IgD-negative memory B cell (primary cell): ENCODE measurements at regions not wholly inside any gene's neighbourhood (a gene's known extent, or its start where the extent isn't known, plus 50 kb on each side); places are given as distances from the start of the nearest gene placed in this dataset.

ENCODE experiments used
- H3K27ac Mint-ChIP-seq, 3 donors: one replicate each; pipeline ENCODE4 v1.8.0; 2020 to 2022; ENCODE audit warnings: mild to moderate bottlenecking in 3 of 3, mixed read lengths in 3 of 3, moderate library complexity in 1 of 3
- H3K27me3 Mint-ChIP-seq: one replicate; pipeline ENCODE4 v1.8.0; 2021; ENCODE audit warnings: mixed read lengths
- H3K36me3 Mint-ChIP-seq: one replicate; pipeline ENCODE4 v1.8.0; 2020; ENCODE audit warnings: mild to moderate bottlenecking, mixed read lengths
- H3K4me1 Mint-ChIP-seq, 3 donors: one replicate each; pipeline ENCODE4 v1.8.0; 2020 to 2022; ENCODE audit warnings: mixed read lengths in 3 of 3, mild to moderate bottlenecking in 1 of 3
- H3K4me3 Mint-ChIP-seq, 4 donors: one replicate each; pipeline ENCODE4 v1.8.0; 2020 to 2022; ENCODE audit warnings: mild to moderate bottlenecking in 4 of 4, mixed read lengths in 4 of 4, moderate library complexity in 3 of 4
- H3K9me3 Mint-ChIP-seq, 3 donors: one replicate each; pipeline ENCODE4 v1.8.0; 2020 to 2021; ENCODE audit warnings: mixed read lengths in 3 of 3, mild to moderate bottlenecking in 1 of 3

DNA sequence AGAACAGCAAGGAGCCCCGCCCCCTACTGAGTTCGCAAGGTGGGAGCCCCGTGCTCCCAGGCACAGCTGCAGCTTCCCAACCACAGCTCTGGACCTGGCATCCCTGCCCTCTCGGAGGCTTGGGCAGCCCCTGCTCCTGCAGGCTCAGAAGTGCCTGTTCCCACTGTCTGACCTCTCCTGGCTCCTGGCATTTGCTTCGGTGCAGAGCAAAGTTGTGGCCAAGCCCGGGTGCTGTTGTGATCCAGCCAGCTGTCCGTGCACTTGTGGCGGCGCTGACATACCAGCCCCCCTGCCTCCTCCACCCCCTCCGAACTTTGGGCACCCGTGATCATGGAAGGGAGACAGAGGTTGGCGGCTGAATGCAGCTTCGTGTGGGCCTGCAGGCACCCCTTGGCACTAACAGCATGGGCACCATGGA lies 1386.8 kb downstream of the PCDH9 start:
- H3K9me3 Mint-ChIP-seq: peaks cover 0 to 2% (median 0%) of the 10 kb centered on the region in 3 donors
- no peaks in the 10 kb centered on the region for H3K27me3 Mint-ChIP-seq
- H3K27ac Mint-ChIP-seq: no peak overlapping the region
- no peak overlapping the region for H3K4me3 Mint-ChIP-seq
- H3K36me3 Mint-ChIP-seq: no peaks in the 10 kb centered on the region
- H3K4me1 Mint-ChIP-seq: no peaks in the 10 kb centered on the region

DNA sequence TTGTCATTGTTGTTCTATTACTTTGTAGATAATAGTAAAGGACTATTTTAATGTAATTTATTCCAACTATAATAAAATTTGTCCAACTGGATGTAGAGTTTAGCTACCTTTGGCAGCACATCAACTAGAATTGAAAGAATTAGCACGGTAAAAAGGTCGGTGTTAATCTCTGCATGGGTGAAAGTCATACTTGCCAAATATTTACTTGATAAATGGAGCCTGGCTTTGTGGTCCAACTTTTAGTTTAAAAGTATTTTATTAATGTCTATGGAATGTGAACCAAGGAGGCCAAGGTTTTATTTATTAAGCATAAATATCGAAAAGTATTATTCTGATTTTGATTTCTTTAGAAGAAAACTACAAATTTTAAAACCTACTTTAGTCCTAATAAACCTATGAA lies 1389.0 kb downstream of the PCDH9 start:
- no peaks in the 10 kb centered on the region for H3K27me3 Mint-ChIP-seq
- H3K36me3 Mint-ChIP-seq: no peaks in the 10 kb centered on the region
- peaks cover 0 to 7% (median 0%) of the 10 kb centered on the region in 3 donors for H3K9me3 Mint-ChIP-seq
- no peaks in the 10 kb centered on the region for H3K4me1 Mint-ChIP-seq
- no peak overlapping the region for H3K4me3 Mint-ChIP-seq
- H3K27ac Mint-ChIP-seq: no peak overlapping the region

DNA sequence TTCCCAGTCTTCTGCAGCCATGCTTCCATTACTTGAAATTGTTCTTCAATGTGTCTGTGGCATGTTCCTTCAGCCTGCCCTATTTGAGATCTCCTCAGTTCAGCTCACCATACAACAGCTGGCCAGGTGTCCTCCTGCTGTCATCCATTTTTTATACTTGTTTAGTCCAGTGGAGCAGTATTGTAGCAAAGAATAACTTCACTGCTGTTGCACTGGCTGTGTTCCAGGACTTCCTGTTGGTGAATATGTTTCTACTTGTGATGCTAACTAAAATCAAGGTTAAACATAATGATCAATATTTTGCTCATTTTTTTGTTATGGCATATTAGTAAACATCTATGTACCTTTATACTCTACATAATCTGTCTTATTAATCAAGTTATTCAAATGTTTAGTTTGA lies 1394.1 kb downstream of the PCDH9 start:
- H3K9me3 Mint-ChIP-seq: peaks cover 0 to 7% (median 0%) of the 10 kb centered on the region in 3 donors
- no peaks in the 10 kb centered on the region for H3K4me1 Mint-ChIP-seq
- H3K4me3 Mint-ChIP-seq: no peak overlapping the region
- H3K27me3 Mint-ChIP-seq: no peaks in the 10 kb centered on the region
- no peak overlapping the region for H3K27ac Mint-ChIP-seq
- H3K36me3 Mint-ChIP-seq: no peaks in the 10 kb centered on the region

DNA sequence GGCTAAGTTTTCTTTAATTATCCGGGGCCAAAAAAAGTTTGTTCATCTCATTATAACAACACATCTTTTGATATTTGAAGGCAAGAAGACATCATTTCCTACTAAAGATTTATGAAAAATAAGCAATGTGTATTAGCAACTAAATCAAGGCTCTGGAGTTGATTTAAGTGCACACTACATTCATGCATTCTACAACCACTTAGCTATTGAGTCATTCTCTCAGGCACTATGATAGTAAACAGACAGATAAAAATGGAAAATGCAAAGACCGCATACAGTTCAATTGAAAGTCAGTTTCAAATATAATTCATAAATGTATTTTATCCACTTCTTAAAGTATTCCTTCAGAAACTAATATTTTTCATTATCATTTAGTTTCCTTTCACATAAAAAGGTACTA lies 1395.2 kb downstream of the PCDH9 start:
- no peaks in the 10 kb centered on the region for H3K4me1 Mint-ChIP-seq
- no peaks in the 10 kb centered on the region for H3K27me3 Mint-ChIP-seq
- no peaks in the 10 kb centered on the region for H3K36me3 Mint-ChIP-seq
- H3K9me3 Mint-ChIP-seq: peaks cover 0 to 7% (median 0%) of the 10 kb centered on the region in 3 donors
- no peak overlapping the region for H3K27ac Mint-ChIP-seq
- H3K4me3 Mint-ChIP-seq: no peak overlapping the region

DNA sequence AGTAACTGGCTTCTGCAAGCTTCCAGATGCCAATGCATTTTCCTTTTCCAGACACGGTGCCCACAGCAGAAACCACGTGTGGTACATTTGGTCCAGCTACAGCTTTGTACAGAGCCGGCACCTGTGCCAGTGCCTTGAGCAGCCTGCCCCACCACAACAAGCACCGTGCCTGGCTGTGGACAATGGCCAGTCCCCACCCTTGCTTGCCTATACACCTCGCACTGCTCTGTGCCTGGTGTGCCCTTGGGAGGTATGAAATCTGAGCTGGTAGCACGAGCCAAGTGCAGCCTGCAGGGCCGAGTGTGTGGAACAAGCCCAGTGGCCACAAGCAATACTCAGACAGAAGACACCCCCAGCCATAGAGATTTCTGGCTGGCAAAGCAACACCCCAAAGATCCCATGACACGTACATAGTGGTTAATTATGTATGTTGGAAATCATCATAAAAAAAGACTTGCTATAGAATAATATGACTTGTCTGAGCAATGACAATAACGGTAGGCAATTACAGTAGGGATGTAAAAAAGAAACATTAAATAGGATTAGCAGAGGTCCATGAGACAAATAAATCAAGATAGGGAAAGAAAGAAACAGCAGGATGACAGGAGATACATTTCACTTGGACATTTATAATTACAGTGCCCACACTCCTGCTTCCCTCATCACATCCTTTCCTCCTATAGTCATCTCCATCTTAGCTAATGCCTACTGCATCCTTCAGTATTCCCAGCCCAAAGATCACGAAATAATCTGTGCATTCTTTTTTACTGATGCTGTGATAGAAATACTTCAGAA lies 1399.5 kb downstream of the PCDH9 start:
- no peaks in the 10 kb centered on the region for H3K27me3 Mint-ChIP-seq
- H3K27ac Mint-ChIP-seq: no peak overlapping the region
- H3K36me3 Mint-ChIP-seq: no peaks in the 10 kb centered on the region
- no peaks in the 10 kb centered on the region for H3K4me1 Mint-ChIP-seq
- H3K9me3 Mint-ChIP-seq: no peaks in the 10 kb centered on the region
- H3K4me3 Mint-ChIP-seq: peak overlapping the region in 1 of 4 donors; percentile 19

DNA sequence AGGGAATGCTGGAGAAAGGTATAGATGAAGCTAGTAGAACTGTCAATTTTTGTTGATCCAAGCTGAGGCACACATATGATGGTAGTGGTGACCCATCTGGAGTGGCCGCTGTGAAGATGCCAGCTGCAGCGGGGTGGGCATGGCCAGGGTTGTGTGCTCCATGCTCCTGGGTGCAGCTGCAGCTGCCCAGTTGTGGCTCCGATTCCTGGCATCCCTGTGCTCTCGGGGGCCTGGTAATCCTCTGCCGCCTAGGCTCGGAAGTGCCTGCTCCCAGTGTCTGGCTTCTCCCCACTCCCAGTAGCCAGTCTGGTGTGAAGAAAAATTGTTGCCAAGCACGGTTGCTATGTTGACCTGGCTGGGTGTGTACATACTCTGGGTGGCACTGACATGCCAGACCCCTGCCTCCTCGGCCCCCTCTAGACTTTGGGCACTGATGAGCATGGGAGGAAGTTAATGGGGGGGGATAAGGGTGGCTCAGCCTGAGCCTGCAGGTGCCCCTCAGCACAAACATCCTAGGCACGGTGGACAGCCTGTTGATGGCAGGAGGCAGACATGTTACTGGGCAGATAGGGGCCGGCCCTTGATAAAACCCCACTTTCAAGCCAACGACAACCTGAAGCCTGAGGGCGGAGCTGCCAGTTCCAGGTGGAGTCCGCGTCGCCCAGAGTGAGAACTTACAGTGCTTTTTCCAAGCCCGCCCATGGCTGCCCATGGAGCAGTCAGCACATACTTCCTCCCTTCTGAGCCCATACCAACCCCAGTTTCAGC lies 1400.7 kb downstream of the PCDH9 start:
- Mint-ChIP-seq H3K36me3 (no peaks in the 10 kb centered on the region), H3K9me3 (no peaks in the 10 kb centered on the region), H3K4me1 (no peaks in the 10 kb centered on the region), H3K27ac (no peak overlapping the region), H3K27me3 (no peaks in the 10 kb centered on the region), H3K4me3 (no peak overlapping the region)

DNA sequence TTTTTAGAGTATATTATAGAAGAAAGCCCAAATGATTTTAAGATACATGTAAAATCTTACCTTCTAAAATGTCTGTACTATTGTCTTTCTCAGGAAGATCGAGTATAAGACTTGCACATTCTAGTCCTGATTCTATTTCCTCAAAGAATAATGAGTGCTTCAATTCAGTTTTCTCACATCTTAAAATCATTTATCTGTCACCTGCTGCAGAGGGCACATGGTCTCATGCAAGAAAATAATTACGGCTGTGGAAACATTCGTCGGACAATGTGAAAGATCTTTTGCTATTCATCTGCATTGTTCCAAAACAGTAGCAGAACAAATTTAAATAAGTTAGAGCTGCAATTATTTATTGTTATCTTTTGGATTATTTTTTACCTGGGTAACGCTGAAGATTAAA lies 1403.5 kb downstream of the PCDH9 start:
- Mint-ChIP-seq H3K9me3 (peaks cover 0 to 3% (median 0%) of the 10 kb centered on the region in 3 donors), H3K27me3 (no peaks in the 10 kb centered on the region), H3K36me3 (no peaks in the 10 kb centered on the region), H3K27ac (no peak overlapping the region), H3K4me3 (no peak overlapping the region), H3K4me1 (no peaks in the 10 kb centered on the region)

DNA sequence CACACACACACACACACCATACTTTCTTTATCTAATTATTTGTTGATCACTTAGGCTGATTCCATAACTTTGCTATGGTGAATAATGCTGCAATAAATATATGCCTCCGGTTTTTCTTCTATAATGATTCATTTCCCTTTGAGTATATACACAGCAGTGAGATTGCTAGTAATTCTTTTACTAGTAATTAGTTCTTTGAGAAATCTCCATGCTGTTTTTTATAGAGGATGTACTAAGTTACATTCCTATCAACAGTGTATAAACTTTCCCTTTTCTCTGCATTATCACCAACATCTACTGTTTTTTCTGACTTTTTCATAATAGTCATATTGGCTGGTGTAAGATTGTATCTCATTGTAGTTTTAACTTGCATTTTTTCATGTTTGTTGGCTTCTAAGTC lies 1405.1 kb downstream of the PCDH9 start:
- Mint-ChIP-seq H3K4me3 (no peak overlapping the region), H3K27me3 (no peaks in the 10 kb centered on the region), H3K4me1 (no peaks in the 10 kb centered on the region), H3K27ac (no peak overlapping the region), H3K36me3 (no peaks in the 10 kb centered on the region), H3K9me3 (peaks cover 0 to 3% (median 0%) of the 10 kb centered on the region in 3 donors)

DNA sequence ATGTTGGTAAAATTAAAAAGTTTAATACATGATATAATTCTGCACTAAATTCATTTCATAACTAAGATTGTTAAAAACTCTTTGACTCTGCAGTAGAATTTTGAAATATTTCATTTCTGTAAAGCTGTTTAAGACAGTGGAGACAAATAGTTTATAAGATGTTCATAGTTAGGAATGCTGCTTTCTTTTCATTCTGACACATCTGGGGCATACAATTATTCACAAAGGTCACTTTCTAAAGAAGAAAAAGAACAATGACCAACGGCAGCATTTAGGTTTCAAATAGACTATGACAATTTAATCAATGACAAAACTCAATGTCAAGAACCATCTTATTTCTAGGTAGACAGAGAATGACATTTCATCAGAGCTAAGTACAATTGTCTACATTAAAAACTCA lies 1422.1 kb downstream of the PCDH9 start:
- H3K27me3 Mint-ChIP-seq: no peaks in the 10 kb centered on the region
- H3K36me3 Mint-ChIP-seq: no peaks in the 10 kb centered on the region
- no peaks in the 10 kb centered on the region for H3K4me1 Mint-ChIP-seq
- H3K27ac Mint-ChIP-seq: no peak overlapping the region
- H3K4me3 Mint-ChIP-seq: no peak overlapping the region
- peaks cover 0 to 3% (median 1%) of the 10 kb centered on the region in 3 donors for H3K9me3 Mint-ChIP-seq

DNA sequence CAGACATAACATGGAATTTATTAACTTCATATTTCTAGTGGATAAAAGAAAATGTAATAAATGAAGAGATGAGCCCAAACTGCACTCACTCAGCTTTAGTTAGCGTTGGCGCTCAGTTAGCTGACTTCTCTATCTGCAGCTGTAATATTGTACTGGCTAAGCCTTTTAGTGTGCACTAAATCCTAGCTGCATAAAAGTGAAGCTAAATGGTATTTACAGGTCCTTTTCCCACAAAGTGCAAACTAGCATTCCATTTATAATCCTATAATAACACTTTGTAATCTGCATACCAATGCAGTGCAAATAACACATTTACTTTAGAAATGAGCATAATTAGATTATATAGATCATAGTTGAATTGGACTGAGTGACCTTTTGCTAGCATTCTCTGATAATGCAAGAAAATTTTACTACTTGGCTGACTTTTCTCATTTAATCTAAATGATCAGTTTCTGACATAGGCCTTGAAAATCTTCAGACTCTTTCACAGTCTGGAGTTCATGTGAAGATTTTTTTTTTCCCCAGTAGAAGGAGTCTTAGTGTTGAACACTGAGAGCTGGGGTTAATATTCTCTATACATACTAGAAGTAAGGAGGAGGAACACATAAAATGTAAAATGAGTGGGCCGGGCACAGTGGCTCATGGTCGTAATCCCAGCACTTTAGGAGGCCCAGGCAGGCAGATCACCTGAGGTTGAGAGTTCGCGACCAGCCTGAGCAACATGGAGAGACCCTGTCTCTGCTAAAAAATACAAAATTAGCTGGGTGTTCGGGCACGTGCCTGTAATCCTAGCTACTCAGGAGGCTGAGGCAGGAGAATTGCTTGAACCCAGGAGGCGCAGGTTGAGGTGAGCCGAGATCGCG lies 1426.4 kb downstream of the PCDH9 start:
- H3K9me3 Mint-ChIP-seq: peaks cover 0 to 7% (median 3%) of the 10 kb centered on the region in 3 donors
- no peak overlapping the region for H3K4me3 Mint-ChIP-seq
- no peaks in the 10 kb centered on the region for H3K27me3 Mint-ChIP-seq
- H3K4me1 Mint-ChIP-seq: no peaks in the 10 kb centered on the region
- no peak overlapping the region for H3K27ac Mint-ChIP-seq
- H3K36me3 Mint-ChIP-seq: no peaks in the 10 kb centered on the region

DNA sequence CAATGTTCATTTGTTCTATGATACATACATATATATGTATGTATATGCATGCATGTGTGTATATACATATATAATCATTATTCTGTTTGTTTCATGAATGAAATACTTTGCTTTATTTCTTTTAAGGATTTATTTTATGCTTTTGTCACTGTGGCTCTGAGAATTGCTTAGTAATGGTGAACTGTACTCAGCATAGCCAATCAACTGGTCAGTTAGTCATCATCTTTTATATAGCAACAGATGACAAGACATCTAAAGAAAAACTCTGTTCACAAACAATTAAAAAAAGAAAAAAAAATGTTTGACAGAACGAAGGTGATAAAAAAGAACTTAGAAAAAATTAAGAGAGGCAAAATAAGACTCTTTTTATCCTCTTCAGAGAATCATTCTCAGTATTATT lies 1440.3 kb downstream of the PCDH9 start:
- Mint-ChIP-seq H3K27ac (no peak overlapping the region), H3K27me3 (no peaks in the 10 kb centered on the region), H3K4me1 (no peaks in the 10 kb centered on the region), H3K9me3 (peaks cover 0 to 16% (median 2%) of the 10 kb centered on the region in 3 donors), H3K36me3 (peaks cover 2% of the 10 kb centered on the region), H3K4me3 (no peak overlapping the region)

DNA sequence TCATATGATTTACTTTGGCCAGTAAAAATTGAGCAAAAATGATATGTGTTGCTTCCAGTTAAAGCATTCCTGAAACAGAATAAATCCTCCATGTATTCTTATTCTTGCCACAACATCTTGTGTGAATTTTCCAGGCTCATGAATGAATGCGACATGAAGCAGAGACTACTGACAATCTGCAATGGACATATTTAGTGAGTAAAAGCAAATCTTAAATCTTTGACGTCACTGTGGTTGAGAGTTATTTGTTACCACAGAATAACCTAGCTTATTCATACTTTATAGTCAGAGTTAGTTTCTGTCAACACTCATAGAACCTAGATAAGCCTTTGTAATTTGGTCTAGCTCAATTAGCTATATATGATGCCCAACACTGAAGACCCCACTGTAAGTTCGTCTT lies 1443.1 kb downstream of the PCDH9 start:
- peaks cover 2% of the 10 kb centered on the region for H3K36me3 Mint-ChIP-seq
- no peak overlapping the region for H3K4me3 Mint-ChIP-seq
- H3K9me3 Mint-ChIP-seq: peaks cover 0 to 16% (median 4%) of the 10 kb centered on the region in 3 donors
- no peaks in the 10 kb centered on the region for H3K27me3 Mint-ChIP-seq
- no peak overlapping the region for H3K27ac Mint-ChIP-seq
- H3K4me1 Mint-ChIP-seq: no peaks in the 10 kb centered on the region

DNA sequence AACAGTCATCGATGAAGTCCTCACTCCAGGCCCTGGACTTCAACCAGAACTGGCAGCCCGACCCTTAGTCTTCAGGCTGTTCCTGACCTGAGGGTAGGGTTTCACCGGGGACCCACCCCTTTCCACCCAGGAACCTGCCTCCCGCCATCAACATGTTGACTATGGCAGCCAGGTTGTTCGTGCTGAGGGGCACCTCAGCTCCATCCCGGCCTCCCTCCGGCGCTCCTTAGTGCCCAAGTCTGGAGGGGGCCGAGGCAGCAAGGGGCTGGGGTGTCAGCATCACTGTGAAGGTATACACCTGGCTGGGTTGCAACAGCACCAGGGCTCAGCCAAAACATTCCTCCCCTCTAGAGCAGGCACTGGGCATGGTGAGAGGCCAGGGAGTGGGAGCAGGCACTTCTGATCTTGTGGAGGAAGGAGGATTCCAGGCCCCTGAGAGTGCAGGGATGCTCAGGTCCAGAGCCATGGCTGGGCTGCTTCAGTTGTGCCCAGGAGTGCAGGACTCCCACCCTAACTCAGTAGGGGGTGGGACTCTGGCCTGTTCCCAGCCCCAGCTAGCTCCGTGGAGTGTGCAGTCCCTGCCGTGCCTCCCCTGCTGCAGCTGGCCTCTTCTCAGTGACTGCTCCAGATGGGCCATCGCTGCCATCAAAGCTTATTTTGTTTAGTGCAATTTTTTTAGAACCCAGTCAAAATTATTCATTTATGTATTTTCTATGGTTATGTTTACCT lies 1445.9 kb downstream of the PCDH9 start:
- peaks cover 1% of the 10 kb centered on the region for H3K36me3 Mint-ChIP-seq
- H3K4me3 Mint-ChIP-seq: no peak overlapping the region
- H3K27ac Mint-ChIP-seq: no peak overlapping the region
- no peaks in the 10 kb centered on the region for H3K27me3 Mint-ChIP-seq
- peaks cover 0 to 21% (median 4%) of the 10 kb centered on the region in 3 donors for H3K9me3 Mint-ChIP-seq
- H3K4me1 Mint-ChIP-seq: no peaks in the 10 kb centered on the region

DNA sequence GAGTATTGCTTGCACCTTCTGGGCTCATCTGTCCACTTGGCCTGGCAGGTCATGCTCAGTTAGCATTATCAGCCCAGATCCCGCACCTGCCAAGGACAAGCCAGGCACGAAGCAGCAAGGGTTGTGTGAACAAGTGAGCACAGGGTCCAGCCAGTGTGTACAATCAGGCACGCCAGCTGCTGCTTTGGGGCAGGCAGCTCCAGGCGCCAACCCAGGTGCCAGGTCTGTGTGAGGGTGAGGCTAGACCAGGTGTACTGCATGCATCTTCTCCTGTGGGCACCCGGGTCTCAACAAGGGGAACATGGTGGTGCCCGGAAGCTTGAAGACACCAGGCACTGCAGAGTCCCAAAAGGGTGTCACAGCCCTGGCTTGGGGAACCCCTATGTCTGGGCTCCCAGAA lies 1446.8 kb downstream of the PCDH9 start:
- Mint-ChIP-seq H3K36me3 (peaks cover 1% of the 10 kb centered on the region), H3K27me3 (no peaks in the 10 kb centered on the region), H3K9me3 (peaks cover 2 to 25% (median 2%) of the 10 kb centered on the region in 3 donors), H3K27ac (no peak overlapping the region), H3K4me1 (no peaks in the 10 kb centered on the region), H3K4me3 (peak overlapping the region in 1 of 4 donors; percentile 37)
